ENCODE measurements at regions not wholly inside any gene's neighbourhood (a gene's known extent, or its start where the extent isn't known, plus 50 kb on each side); places are given as distances from the start of the nearest gene placed in this dataset.

DNA sequence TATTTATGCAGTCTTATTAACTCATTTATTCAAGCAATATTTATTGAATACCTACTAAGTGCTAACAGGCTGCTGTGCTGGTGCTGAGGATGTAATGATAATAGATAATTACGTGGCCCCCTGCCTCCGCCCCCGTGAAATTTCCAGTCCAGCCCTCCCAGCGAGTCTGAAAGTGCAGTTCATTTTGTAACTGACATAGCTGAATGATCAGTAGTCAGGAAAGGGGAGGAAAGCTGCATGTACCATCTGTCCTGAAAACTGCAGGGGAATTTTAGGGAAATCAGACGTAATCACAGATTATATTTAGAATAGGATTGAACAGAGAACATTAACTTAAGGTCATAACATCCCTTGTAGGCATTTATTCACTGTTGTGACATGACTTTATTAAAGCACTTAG, 736.8 kb downstream of the MCTP2 start:
- TF ChIP-seq EZH2 (IDR thresholded peaks at IDR 0.05; ENCODE audit: low read depth, unreplicated experiment) (no peak), POLR2AphosphoS5 (IDR thresholded peaks at IDR 0.05; ENCODE audit: low read depth) (no peak), CREB1 (CRISPR knock-in tag; IDR thresholded peaks at IDR 0.05; ENCODE audit: low read depth) (no peak)
- TF ChIP-seq, protein P1, sequence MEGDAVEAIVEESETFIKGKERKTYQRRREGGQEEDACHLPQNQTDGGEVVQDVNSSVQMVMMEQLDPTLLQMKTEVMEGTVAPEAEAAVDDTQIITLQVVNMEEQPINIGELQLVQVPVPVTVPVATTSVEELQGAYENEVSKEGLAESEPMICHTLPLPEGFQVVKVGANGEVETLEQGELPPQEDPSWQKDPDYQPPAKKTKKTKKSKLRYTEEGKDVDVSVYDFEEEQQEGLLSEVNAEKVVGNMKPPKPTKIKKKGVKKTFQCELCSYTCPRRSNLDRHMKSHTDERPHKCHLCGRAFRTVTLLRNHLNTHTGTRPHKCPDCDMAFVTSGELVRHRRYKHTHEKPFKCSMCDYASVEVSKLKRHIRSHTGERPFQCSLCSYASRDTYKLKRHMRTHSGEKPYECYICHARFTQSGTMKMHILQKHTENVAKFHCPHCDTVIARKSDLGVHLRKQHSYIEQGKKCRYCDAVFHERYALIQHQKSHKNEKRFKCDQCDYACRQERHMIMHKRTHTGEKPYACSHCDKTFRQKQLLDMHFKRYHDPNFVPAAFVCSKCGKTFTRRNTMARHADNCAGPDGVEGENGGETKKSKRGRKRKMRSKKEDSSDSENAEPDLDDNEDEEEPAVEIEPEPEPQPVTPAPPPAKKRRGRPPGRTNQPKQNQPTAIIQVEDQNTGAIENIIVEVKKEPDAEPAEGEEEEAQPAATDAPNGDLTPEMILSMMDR (conservative IDR thresholded peaks at IDR 0.05; ENCODE audit: low read depth in 2 of 2), result no peak
